HCT116 (cell line): ENCODE measurements at regions not wholly inside any gene's neighbourhood (a gene's known extent, or its start where the extent isn't known, plus 50 kb on each side); places are given as distances from the start of the nearest gene placed in this dataset.

Experiments
- ATAC-seq: fragments of 200-7000 bp; cut with Tn5 transposase; 2 replicates; pipeline ENCODE4 v1.9.1; 2020; ENCODE audit warnings: mild to moderate bottlenecking, moderate library complexity
- BruUV-seq: library from RNA; stranded (reverse); fragments of 400-500 nt; replicated peaks from 2 replicates; lab custom pipeline; 2021; lab: Mats Ljungman, UMichigan
- CTCF ChIA-PET: fragments of 300-600 bp; sonication (Branson Sonifier 250); formaldehyde crosslinking; loops from one replicate; lab custom pipeline; 2021; ENCODE audit warnings: antibody characterized with exemption; lab: Charles Lee
- POLR2A ChIA-PET: fragments of 300-600, 350-600 bp; sonication (Branson Sonifier 250); formaldehyde crosslinking; loops from one replicate; lab custom pipeline; 2021; ENCODE audit warnings: antibody characterized with exemption; lab: Charles Lee
- RAD21 ChIA-PET, 2 experiments: fragments of 300-600 bp; sonication (Branson Sonifier 250); formaldehyde crosslinking; loops; one replicate each; lab custom pipeline; 2023; ENCODE audit warnings: low total read pairs in 2 of 2; ENCODE audit not compliant: uncharacterized antibody in 2 of 2, unreplicated experiment in 2 of 2, low non-redundant PET in 1 of 2; lab: Charles Lee
- DNase-seq: peaks from one replicate; pipeline ENCODE4 v3.0.0-alpha.2; 2010; ENCODE audit warnings: low read depth, low spot score
- H2AFZ ChIP-seq: fragments of 200-600 bp; shearing (Covaris generic), sonication (generic); 2 replicates; pipeline ENCODE4 v1.6.1; 2017; ENCODE audit warnings: low read depth, mixed run types, mixed read lengths, antibody characterized with exemption, low read length; ENCODE audit not compliant: poor library complexity, severe bottlenecking
- H3K27ac ChIP-seq: 2 replicates; pipeline ENCODE4 v1.5.1; 2012; ENCODE audit warnings: low read depth, low read length
- H3K27me3 ChIP-seq: fragments of 200-600 bp; sonication (generic); 2 replicates; pipeline ENCODE4 v1.6.1; 2016; ENCODE audit warnings: mixed run types, low read length, mixed read lengths; ENCODE audit not compliant: insufficient read depth
- H3K36me3 ChIP-seq, 2 experiments: fragments of 200-500 bp in 1 of 2; fragments of 200-600 bp in 1 of 2; sonication (Bioruptor generic) in 1 of 2; sonication (generic) in 1 of 2; 2 replicates each; pipeline versions ENCODE4 v1.5.1 to v1.6.1; 2014 to 2016; ENCODE audit warnings: low read length in 2 of 2, inconsistent platforms in 1 of 2, mixed read lengths in 1 of 2, mixed run types in 1 of 2; ENCODE audit not compliant: insufficient read depth in 2 of 2, control insufficient read depth in 1 of 2
- H3K4me1 ChIP-seq, 2 experiments: fragments of 200-600 bp in 1 of 2; sonication (generic) in 1 of 2; 2 replicates each; pipeline versions ENCODE4 v1.5.1 to v1.6.1; 2012 to 2017; ENCODE audit warnings: low read length in 2 of 2, inconsistent platforms in 1 of 2, mild to moderate bottlenecking in 1 of 2, mixed read lengths in 1 of 2, mixed run types in 1 of 2, moderate library complexity in 1 of 2; ENCODE audit not compliant: insufficient read depth in 2 of 2, control insufficient read depth in 1 of 2
- H3K4me2 ChIP-seq: fragments of 200-600 bp; sonication (generic); 2 replicates; pipeline ENCODE4 v1.6.1; 2017; ENCODE audit warnings: mixed run types, low read length, mixed read lengths
- H3K4me3 ChIP-seq, 2 experiments: fragments of 200-600 bp in 1 of 2; sonication (generic) in 1 of 2; replicated peaks in 1 of 2; 2 replicates each; pipeline ENCODE4 v1.5.1; 2011 to 2016; ENCODE audit warnings: low read length in 2 of 2, control low read depth in 1 of 2, low read depth in 1 of 2, mild to moderate bottlenecking in 1 of 2, mixed read lengths in 1 of 2, mixed run types in 1 of 2
- H3K79me2 ChIP-seq: fragments of 200-600 bp; sonication (generic); 2 replicates; pipeline ENCODE4 v1.6.1; 2017; ENCODE audit warnings: mild to moderate bottlenecking, mixed run types, low read length, moderate library complexity, mixed read lengths; ENCODE audit not compliant: insufficient read depth
- H3K9ac ChIP-seq: fragments of 200-600 bp; sonication (generic); 2 replicates; pipeline ENCODE4 v1.6.1; 2016; ENCODE audit warnings: low read length, mixed read lengths
- H3K9me2 ChIP-seq: fragments of 200-600 bp; sonication (generic), shearing (Covaris generic); 2 replicates; pipeline ENCODE4 v1.6.1; 2017; ENCODE audit warnings: mixed run types, mild to moderate bottlenecking, moderate library complexity; ENCODE audit not compliant: insufficient read depth
- H3K9me3 ChIP-seq, 2 experiments: fragments of 200-500 bp in 1 of 2; fragments of 200-600 bp in 1 of 2; sonication (Bioruptor generic) in 1 of 2; sonication (generic) in 1 of 2; 2 replicates each; pipeline ENCODE4 v1.6.1; 2014 to 2017; ENCODE audit warnings: low read length in 2 of 2, mixed read lengths in 2 of 2, inconsistent platforms in 1 of 2, low read depth in 1 of 2, mild to moderate bottlenecking in 1 of 2, mixed run types in 1 of 2, moderate library complexity in 1 of 2; ENCODE audit not compliant: control insufficient read depth in 1 of 2, insufficient read depth in 1 of 2
- H4K20me1 ChIP-seq: fragments of 200-600 bp; sonication (generic), shearing (Covaris generic); 2 replicates; pipeline ENCODE4 v1.6.1; 2017; ENCODE audit warnings: mixed run types, mild to moderate bottlenecking, moderate library complexity; ENCODE audit not compliant: insufficient read depth
- ATF3 ChIP-seq: IDR thresholded peaks from 2 replicates; pipeline ENCODE4 v1.6.1; 2012
- CBX3 ChIP-seq: IDR thresholded peaks from 2 replicates; pipeline ENCODE4 v1.6.1; 2012; ENCODE audit warnings: low read depth
- CEBPB ChIP-seq: IDR thresholded peaks from 2 replicates; pipeline ENCODE4 v1.6.1; 2012; ENCODE audit warnings: low read depth
- EGR1 ChIP-seq: IDR thresholded peaks from 2 replicates; pipeline ENCODE4 v1.6.1; 2012; ENCODE audit warnings: low read depth
- ELF1 ChIP-seq: IDR thresholded peaks from 2 replicates; pipeline ENCODE4 v1.6.1; 2012; ENCODE audit warnings: low read depth, borderline replicate concordance
- EZH2 ChIP-seq: fragments of 200-600 bp; sonication (generic); IDR thresholded peaks from 2 replicates; pipeline ENCODE4 v1.6.1; 2017; ENCODE audit warnings: antibody characterized with exemption, mixed run types
- EZH2phosphoT487 ChIP-seq: fragments of 200-600 bp; IDR thresholded peaks from 2 replicates; pipeline ENCODE4 v1.6.1; 2018; ENCODE audit warnings: antibody characterized with exemption, borderline replicate concordance
- FOSL1 ChIP-seq: IDR thresholded peaks from 2 replicates; pipeline ENCODE4 v1.6.1; 2012; ENCODE audit warnings: low read depth
- JUND ChIP-seq: IDR thresholded peaks from 2 replicates; pipeline ENCODE4 v1.6.1; 2012
- POLR2A ChIP-seq: IDR thresholded peaks from 2 replicates; pipeline ENCODE4 v1.7.0; 2011; ENCODE audit warnings: borderline replicate concordance; ENCODE audit not compliant: insufficient read depth, insufficient read length; ENCODE audit errors: extremely low read depth
- POLR2AphosphoS5 ChIP-seq: IDR thresholded peaks from 2 replicates; pipeline ENCODE4 v1.6.1; 2011; ENCODE audit warnings: mild to moderate bottlenecking, low read depth, low read length, moderate library complexity
- REST ChIP-seq: IDR thresholded peaks from 2 replicates; pipeline ENCODE4 v1.6.1; 2012; ENCODE audit warnings: low read depth
- SIN3A ChIP-seq: IDR thresholded peaks from 2 replicates; pipeline ENCODE4 v1.6.1; 2012; ENCODE audit warnings: low read depth
- SP1 ChIP-seq: IDR thresholded peaks from 2 replicates; pipeline ENCODE4 v1.6.1; 2012; ENCODE audit warnings: low read depth
- SRF ChIP-seq: IDR thresholded peaks from 2 replicates; pipeline ENCODE4 v1.6.1; 2012; ENCODE audit warnings: low read depth
- TCF7L2 ChIP-seq: IDR thresholded peaks from 2 replicates; pipeline ENCODE4 v1.7.0; 2011; ENCODE audit warnings: borderline replicate concordance, inconsistent platforms; ENCODE audit not compliant: insufficient read depth, insufficient read length; ENCODE audit errors: extremely low read depth
- YY1 ChIP-seq: IDR thresholded peaks from 2 replicates; pipeline ENCODE4 v1.6.1; 2011; ENCODE audit warnings: low read length, low read depth, moderate library complexity, mild to moderate bottlenecking; ENCODE audit not compliant: insufficient replicate concordance; ENCODE audit errors: extremely low read depth
- ZNF274 ChIP-seq: fragments of 200-500 bp; sonication (Bioruptor generic); IDR thresholded peaks from 2 replicates; pipeline ENCODE4 v1.6.1; 2014; ENCODE audit warnings: mild to moderate bottlenecking, low read depth, low read length, inconsistent platforms
- intact Hi-C: fragments of 100-400 bp; cut with micrococcal nuclease; formaldehyde crosslinking; loops from 2 replicates; pipeline ENCODE4 v1.10.0; 2022
- TF ChIP-seq, protein P1 (sequence below): IDR thresholded peaks from 2 replicates; pipeline ENCODE4 v1.6.1; 2012
- TF ChIP-seq, protein P2 (sequence below): IDR thresholded peaks from 2 replicates; pipeline ENCODE4 v1.6.1; 2011; ENCODE audit warnings: mild to moderate bottlenecking, low read length, moderate library complexity; ENCODE audit not compliant: insufficient replicate concordance; ENCODE audit errors: extremely low read depth

DNA sequence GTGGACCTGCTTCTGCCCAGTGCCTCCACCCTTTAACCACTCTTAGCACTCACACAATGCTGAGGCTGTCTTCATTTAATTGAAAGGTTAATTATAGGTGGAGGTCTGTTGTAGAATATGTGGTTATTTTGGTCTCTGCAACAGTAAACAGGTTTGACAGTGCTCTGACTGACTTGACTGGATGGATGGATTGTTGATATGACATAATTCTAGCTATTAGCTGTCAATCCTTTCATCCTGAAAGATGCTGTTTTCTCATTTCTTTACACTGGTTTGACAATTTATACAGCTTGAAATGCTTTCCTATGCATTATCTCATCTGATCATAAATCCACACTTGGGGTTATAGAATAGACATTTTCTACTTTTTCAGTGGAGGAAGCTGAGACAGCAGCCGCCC is 210.7 kb downstream of the CDH26 start:
- RAD21 ChIA-PET = no interaction called here

More for the DNA sequence above, 210.7 kb downstream of the CDH26 start:
- Histone ChIP-seq H3K27me3 (no peaks in the 10 kb centered on the region), H3K36me3 (no peaks in the 10 kb centered on the region), H3K27ac (no peak overlapping the region), H3K79me2 (no peaks in the 10 kb centered on the region), H2AFZ (no peak overlapping the region), H3K9me2 (no peaks in the 10 kb centered on the region), H3K4me3 (no peak overlapping the region), H3K9ac (no peak overlapping the region), H3K9me3 (no peaks in the 10 kb centered on the region), H3K4me2 (no peak overlapping the region), H4K20me1 (no peaks in the 10 kb centered on the region), H3K4me1 (no peaks in the 10 kb centered on the region)
- no TSS peak for BruUV-seq
- intact Hi-C loops = no loop called here
- ChIA-PET CTCF (no interaction called here), POLR2A (no interaction called here)
- TF ChIP-seq, protein P1, sequence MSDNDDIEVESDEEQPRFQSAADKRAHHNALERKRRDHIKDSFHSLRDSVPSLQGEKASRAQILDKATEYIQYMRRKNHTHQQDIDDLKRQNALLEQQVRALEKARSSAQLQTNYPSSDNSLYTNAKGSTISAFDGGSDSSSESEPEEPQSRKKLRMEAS = no peak
- TF ChIP-seq POLR2AphosphoS5 (no peak), SRF (no peak), SIN3A (no peak), SP1 (no peak), EGR1 (no peak), ELF1 (no peak), CEBPB (no peak), EZH2phosphoT487 (no peak), EZH2 (no peak), CBX3 (no peak), REST (no peak), ZNF274 (no peak), FOSL1 (no peak), YY1 (no peak), POLR2A (no peak), TCF7L2 (no peak), ATF3 (no peak), JUND (no peak)
- TF ChIP-seq, protein P2, sequence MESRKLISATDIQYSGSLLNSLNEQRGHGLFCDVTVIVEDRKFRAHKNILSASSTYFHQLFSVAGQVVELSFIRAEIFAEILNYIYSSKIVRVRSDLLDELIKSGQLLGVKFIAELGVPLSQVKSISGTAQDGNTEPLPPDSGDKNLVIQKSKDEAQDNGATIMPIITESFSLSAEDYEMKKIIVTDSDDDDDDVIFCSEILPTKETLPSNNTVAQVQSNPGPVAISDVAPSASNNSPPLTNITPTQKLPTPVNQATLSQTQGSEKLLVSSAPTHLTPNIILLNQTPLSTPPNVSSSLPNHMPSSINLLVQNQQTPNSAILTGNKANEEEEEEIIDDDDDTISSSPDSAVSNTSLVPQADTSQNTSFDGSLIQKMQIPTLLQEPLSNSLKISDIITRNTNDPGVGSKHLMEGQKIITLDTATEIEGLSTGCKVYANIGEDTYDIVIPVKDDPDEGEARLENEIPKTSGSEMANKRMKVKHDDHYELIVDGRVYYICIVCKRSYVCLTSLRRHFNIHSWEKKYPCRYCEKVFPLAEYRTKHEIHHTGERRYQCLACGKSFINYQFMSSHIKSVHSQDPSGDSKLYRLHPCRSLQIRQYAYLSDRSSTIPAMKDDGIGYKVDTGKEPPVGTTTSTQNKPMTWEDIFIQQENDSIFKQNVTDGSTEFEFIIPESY = no peak
- ATAC-seq (no peak), DNase-seq (no peak)
